ENCODE measurements at regions not wholly inside any gene's neighbourhood (a gene's known extent, or its start where the extent isn't known, plus 50 kb on each side); places are given as distances from the start of the nearest gene placed in this dataset.
A peak's percentile ranks its signal among the peaks of the same experiment; 100 is the strongest.

DNA sequence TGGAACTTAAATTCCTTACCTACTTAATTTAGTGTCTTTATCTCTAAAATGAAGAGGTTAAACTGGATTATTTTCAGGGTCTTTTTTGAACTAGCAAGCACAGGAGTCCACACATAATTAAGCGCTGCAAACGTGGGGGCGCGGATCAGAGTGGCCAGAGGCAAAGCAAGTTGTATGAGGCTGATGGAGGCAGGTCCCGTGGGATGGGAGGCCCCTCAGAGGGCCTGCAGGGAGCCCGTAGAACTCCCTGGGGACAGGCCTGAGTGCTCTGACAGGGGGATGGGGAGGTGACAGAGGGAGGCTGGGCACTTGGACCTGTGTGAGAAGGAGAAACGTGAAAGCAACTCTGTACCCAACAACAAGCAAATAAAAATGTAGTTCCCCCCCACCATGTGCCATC, 177.8 kb downstream of the ACKR3 start:
- no peak for DNase-seq

DNA sequence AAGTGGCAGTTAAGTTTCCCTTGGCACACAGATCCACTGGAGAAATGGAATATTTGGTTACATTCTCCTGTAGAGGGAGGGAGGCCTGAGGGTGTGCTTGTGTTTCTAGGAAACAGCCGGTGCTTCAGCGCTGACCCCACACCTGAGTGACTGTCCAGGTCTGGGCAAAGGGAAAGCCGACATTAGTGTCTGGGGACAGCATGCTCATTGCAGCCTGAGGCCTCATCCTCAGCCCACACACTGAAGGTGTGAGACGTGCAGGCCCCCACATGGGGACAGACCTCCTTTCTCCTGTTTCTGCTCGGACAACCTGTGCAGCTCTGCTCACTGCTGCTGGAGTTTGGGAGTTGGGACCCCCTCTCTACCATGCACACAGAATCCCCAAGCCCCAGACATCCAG, 178.3 kb downstream of the ACKR3 start:
- DNase-seq, result no peak

DNA sequence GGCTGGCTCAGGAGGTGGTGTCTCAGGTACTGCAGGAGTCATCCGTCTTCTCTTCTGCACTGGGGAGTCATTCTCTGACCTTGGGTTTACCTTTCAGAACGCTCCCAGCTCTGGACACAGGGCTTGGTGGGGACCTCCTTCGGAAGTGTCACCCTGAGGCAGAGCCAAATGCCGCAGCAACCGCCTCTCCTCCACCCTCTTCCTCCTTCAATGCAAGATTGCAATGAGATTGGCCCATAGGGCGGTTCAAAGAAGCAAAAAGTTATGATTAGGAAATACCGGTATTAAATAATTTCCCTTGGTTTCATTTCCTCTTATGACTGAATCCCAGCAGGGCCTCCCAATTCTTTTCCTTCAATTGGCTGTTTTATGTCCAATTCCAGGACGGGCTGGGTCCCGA, 178.8 kb downstream of the ACKR3 start:
- DNase-seq, result no peak

DNA sequence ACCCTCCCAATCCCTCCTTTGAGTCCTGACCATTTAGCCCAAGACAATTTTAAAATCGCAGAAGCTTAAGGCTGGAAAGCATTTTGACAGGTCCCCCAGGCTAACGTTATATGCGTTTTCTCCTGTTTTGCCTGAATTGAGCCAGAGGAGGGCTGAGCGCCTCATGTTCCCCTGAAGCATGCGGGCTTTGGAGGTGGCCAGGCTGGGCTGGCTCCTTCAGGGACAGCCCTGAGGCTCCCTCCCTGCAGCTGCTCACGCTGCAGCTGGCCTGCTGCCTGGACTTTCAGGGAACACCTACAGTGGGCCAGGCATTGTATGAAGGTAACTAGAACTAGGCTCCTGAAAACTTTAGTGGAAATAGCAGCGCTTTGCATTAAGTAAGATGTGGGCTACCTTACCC, 179.2 kb downstream of the ACKR3 start:
- DNase-seq, result no peak

DNA sequence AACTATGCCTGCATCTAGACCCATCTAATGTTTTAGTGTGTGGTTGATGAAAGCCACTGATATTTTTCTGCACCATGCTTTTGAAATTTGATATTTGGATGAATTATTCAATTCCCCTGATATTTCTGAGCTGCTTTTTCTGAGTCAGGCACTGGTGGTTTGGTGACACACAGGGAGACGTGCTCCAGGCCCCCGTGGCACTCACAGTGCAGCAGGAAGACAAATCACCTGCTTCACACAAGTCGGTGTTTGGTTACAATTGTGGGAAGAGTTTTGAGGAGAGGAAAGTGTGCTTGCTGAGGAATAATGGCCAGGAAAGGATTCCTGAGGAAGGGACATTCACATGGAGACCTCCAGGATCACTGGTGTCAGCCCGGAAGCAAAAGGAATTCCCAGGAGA, 179.7 kb downstream of the ACKR3 start:
- DNase-seq, result no peak

DNA sequence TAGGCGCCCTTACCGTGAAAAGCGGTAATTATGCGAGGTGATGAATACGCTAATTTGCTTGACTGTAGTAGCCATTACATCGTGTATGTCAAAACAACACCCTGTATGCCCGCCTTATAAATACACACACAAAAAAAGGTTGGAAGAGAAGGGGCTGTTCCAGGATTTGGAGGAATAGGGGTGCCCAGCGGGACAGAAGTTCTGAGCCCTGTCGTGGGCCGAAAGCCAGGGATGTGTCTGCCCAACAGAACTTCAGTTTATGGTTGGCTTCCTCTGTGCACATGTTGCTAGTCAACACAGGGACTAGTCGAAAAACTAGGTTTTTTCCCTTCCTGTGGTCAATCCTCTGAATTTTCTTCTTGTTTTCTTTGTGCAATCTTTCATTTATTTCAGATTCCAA, 182.5 kb downstream of the ACKR3 start:
- no peak for DNase-seq

DNA sequence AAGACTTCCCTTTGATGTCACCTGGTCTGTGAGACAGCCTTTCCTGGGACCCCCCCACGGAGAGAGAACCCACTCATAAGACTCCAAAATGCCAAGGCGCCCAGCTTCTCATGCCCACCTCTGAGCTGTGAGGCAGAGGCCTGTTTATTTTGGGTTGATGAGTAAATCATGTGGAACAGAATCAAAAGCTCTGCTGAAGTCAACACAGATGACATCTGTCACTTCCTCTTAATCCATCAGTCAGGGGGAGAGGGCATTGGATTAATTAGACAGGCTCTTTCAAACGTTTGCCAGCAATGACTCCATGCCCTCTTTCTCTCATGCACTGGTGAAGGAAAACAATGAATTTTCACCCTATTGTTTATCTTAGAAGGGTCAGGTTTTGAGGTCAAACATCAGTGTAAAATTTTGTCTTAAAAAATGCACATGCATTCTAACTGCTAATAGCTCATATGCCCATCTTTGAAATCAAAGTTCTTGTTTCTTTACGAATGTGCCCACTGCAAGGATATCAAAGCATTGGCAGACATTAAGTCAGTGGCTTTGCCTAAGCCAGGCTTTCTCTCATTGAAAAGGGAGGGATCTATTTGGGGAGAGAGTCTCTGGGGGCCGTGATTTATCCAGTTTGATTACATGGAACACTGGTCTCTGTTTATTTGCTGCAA, 184.1 kb downstream of the ACKR3 start:
- no peak for DNase-seq

DNA sequence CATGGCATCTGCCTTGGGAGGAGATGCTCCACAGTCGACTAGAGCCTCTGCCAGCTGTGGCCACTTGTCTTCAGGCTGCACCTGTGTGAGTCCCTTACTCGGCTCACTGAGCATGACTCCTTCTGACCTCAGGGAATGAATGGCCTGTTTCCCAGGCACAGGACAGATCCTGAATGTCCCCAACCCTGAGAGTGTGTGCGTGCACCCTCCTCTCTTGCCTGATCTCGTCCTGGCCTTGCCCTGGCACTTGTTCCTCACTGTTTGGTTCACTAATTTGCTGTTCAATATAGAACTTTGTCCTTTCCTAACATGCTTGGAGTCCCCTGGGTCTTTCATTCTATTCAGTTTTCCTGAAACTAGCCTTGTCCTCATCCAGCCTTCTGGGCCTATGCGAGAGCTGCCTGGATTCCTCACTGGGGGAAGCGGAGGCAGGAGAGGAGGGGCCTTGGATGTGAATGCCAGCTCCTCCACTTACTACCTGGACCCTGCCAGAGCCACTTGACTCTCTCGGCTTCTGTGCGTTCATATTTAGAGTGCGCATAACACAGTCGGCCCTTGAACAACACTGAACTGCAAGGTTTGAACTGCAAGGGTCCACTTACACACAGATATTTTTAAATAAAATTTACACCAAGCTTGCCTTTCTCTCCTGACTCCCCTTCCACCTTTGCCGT, 184.8 kb downstream of the ACKR3 start:
- no peak for DNase-seq

DNA sequence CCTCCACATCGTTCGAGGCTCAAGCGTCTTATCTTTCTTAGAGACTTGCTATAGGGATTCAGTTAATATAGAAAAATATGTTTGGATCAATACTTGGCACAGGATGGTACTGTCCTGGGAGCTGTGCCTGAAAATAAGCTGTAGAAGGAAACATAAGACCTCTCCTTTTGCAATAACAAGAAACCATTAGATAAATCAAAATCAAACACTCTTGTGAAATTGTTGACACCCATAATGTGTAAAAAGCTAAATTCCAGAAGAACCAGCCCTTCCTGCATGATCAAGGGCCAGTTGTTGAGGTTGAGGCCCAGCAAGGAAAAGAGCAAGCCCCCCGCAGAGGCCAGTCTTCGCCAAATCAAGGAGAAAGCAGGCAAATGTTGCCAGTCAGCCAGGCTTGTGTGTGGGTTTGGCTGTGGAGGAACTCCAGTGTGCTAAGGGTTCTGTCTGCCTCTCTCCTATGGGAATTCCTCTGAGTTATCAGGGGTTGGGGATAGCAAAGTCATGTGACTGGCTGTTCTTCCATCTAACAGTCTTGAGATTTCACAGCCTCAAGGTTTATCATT, 185.7 kb downstream of the ACKR3 start:
- DNase-seq, result no peak

DNA sequence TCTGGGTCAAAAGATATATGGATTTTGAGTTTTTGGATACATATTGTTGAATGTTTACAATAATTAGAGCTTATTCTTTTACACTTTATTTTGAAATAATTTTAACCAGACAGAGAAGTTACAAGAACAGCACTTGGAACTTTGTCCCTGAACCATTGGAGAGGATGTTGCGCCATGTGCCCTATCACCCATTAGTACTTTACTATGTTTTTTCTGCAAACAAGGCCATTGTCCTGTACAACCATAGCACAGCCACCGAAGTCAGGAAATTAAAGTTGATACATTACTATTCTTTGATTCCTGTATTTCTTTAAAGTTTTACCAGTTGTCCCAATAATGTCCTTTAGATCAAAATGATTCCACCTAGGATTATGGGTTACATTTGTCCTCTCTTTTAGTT, 188.8 kb downstream of the ACKR3 start:
- DNase-seq, result no peak

DNA sequence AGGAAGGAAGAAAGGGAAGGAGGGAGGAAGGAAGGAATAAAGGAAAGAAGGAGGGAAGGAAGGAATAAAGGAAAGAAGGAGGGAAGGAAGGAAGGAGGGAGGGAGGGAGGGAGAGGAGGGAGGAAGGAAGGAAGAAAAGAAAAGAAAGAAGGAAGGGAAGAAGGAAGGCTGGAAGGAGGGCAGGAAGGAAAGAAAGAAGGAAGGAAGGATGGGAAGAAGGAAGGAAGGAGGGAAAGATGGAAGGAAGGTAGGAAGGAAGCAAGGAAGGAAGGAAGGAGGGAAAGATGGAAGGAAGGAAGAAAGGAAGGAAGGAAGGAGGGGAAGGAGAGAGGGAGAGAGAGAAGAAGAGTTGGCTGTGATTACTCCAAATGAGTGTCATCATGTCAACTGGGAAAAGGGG, 190.6 kb downstream of the ACKR3 start:
- DNase-seq, result no peak

DNA sequence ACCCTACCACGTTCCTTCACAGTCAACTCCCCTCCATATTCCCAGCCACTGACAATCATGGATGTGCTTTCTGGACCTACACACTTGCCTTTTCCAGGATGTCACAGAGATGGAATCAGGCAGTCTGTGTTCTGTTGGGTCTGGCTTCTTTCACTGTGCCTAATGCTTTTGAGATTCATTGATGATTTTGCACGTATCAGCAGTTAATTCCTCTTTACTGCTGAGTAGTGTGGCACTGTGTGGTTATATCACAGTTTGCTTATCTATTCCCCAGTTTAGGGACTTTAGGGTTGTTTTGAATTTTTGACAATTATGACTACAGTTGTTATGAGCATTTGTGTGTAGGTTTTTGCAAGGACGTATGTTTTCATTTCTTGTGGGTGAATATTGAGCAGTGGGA, 191.7 kb downstream of the ACKR3 start:
- DNase-seq, result no peak

DNA sequence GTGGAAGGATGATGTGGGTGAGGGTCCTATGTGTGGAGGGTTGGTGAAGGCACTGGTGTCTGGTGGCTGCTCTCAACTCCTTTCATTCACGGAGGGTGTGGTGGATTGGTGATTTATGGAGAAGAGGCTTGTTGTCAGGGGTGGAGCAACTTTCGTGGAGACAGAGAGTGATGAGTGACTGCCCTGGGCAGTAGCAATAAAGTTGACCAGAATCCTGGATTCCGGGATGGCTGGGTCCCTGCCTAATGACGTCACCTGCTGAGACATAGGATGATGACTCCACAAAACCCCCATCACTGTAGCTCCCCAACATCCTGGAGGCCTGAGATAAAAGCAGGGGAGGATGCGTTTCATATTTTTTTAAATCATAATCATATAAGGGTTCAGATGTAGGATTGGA, 193.0 kb downstream of the ACKR3 start:
- no peak for DNase-seq

DNA sequence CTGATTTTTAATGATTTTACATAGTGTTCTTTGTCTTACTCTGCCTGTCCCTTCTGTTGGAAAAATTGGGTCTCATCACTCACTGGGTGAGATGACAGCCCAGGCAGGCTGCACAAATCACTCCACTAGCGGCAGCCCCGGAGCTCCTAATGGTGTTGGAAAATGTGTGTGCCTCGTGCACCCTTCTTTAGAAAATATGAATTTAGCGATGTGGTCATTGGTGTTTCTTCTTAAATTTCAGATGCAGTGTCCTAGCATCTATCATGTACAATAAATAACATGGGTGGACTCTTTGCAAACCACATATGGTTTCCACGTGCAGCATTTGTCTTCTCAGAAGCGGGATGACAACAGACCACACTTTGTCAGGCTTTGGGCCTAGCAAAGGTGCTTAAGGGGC, 194.2 kb downstream of the ACKR3 start:
- DNase-seq, result no peak

DNA sequence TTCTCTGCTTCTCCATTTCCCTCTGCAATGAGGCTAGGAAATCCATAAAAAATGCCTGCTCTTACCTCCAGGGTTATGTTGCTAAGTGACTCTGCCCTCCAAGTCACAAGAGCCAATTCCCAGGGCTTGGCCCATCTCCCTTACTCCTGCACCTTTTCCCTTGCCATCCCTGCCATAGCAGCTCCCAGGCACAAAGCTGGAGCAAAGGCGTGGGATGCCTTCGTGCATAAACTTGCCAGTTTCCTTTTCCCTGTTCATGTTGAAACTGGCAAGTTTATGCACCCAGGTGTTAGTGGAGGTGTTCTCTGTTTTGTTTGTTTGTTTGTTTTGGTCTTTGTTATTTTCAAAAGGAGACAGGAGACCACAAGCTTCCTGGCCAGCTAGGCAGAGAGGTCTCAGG, 195.1 kb downstream of the ACKR3 start:
- no peak for DNase-seq

DNA sequence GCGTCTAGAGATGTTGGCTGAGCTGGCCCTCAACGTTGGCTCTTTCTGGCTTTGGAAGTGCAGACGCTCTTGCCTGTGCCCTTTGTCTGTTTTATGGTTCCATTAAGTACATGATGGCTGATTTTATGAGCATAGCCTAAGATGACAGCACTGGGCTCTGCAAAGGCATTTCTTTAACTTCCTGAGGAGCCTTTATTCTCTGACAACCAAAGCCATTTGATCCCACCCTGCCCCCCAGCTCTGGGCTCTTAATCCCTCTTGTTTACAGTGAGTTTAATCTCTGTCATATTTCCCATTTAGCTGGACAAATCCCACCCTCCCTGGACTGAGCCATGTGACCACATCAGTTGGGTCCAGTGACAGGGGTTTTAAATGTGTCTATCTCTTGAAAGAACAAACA, 195.9 kb downstream of the ACKR3 start:
- DNase-seq, result no peak

DNA sequence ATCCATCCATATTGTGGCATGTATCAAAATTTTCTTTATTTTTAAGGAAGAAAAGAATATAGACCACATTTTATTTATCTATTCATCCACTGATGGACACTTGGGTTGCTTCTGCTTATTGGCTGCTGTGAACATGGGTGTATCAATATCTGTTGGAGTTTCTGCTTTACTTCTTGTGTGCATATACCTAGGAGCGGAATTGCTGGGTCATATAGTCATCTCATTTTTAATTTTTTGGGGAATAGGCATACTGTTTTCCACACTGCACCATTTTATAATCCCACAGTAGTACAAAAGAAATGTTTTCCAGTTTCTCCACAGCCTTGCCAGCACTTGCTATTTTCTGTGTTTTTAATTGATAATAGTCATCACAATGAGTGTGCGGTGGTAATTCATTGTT, 197.2 kb downstream of the ACKR3 start:
- no peak for DNase-seq

DNA sequence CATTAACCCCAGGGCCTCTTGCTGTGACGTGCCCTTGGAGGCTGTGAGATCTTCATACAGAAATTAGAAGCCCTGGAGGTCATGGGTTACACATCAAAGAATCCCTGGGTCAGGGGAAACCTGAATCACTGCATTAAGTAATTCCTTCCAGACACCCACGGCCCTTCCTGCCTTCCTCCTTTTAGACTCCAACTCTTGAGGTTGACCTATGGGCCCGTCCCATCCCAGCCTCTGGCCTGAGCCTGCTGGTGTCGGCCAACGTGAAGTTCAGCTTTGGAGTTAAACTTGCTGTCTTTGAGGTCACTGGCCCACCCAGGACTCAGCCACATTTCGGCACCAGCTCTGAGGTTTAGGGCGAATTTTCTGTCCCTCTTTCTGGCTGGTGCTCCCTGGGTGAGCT, 198.3 kb downstream of the ACKR3 start:
- DNase-seq, result no peak

DNA sequence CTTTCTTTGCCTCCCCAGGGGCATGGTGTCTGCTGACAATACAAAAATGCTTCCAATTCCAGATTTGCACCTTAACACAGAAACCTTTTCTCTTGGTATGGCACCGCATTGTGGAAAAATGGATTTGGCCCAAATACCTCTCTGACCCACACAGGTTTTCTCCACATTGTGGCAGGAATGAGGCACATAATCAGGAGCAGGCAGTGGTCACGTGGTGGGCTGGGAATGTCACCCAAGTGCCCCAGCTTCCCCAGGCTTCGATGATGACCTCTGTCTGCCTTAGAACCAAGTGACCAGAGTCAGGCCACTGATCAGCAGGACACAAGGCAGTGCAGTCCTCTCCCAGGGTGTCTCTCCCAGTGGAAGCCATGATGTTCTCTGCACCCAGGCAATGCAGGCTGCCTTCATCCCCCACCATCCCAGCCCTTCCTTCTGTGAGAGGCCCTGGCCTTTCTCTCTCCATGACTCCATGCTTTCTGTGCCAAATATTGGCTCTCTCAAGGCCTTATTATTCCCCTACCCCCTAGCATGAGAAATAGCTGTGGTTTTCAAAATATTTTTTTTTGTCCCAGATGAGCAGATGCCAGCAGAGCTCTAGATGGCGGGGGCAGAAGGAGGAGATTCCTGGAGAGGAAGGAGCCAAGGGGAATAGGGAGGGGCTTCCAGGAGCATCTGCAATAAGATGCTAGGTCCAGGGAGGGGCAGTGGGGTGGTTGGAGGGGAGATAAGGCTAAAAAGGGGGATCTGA, 198.9 kb downstream of the ACKR3 start:
- no peak for DNase-seq

DNA sequence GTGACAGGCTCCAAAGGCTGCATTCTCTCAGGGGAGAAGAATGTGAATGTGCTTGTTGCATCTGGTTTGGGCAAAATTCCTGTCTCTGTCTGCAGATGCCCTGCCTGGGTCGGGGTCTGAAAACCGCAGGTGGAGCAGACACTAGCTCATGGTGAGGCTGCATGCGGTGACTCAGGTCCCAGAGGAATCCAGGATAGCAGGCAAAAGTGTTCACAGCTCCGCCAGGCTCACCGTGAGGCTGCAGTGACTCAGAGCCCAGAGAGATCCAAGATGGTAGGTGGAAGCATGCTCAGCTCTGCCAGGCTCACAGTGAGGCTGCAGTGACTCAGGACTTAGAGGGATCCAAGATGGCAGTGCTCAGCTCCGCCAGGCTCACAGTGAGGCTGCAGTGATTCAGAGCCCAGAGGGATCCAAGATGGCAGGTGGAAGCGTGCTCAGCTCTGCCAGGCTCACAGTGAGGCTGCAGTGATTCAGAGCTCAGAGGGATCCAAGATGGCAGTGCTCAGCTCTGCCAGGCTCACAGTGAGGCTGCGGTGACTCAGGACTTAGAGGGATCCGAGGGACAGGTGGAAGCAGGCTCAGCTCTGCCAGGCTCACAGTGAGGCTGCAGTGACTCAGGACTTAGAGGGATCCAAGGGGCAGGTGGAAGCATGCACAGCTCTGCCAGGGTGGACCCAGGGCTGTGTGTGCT, 200.5 kb downstream of the ACKR3 start:
- DNase-seq, result peak; percentile 70

DNA sequence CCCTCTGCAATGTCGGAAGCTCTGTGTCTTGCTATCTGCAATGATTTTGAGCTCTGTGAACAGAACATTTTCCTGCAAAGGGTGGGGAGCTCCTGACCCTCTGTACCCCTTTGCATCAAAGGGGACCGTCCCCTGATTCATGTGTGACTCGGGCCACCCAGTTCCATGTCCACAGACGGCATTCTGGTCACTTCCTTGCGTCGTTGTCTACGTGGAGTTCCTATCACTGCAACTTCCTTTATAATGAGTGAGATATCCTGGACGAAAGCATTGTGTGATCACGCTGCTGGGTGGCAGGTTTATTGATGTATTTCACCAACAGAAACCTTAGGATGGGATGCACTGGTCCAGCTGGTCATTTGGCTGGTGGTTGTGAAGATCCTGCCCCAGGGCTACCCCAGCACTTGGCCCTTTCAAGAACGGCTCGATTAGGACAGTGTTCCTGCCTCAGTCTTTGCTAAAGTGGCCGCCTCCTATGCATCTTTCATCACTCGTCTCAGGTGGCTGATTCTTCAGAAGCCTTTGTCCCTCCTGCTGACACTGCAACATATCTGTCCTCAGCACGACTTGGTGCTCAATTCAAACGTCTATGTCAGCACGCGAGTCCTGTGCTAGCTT, 202.7 kb downstream of the ACKR3 start:
- DNase-seq, result no peak

DNA sequence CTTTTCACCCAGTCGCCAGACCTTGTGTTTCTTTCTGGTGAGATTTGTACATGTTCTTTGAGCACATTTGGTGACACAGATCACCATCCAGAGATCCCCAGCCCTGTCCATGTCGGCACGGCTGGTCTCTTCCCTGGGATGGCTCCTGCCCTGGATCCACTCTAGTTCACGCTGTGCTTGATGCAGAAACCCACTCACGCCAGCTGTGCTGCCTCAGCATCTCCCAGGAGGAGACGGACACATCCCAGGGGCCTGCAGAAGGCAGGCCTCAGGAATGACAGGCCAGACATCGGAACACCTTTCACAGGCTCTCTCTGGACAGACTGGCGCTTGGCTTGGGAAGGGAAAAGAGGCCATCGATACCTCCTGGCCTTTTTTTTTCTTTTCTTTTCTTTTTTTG, 203.6 kb downstream of the ACKR3 start:
- DNase-seq, result no peak

DNA sequence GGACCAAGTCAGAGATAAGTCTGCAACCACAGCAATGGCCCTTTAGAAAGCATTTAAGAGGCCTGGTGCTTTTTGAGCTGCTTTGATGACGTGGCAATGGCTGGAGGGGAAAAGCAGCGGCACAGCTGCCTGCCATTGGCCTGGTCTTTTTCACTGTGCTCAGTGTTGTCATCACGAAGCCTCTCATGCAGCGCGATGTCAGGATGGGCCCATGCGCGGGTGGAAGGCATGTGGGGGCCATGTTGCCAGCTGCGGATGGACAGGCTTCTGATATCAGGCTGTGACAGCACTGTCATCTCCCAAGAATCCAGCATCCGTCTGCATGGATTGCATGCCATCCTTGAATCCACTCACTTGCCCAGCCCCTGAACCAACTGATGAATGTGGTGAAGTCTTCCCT, 204.5 kb downstream of the ACKR3 start:
- DNase-seq, result no peak
